ENCODE measurements at regions not wholly inside any gene's neighbourhood (a gene's known extent, or its start where the extent isn't known, plus 50 kb on each side); places are given as distances from the start of the nearest gene placed in this dataset.
"Not testable (repeated sequence)": the region's sequence is repeated elsewhere in the genome, so short reads cannot be mapped to it uniquely, and the experiment has no call there.

GRCh38 chr10:33867199-33867789, 532.8 kb upstream of the NRP1 start:
- TF ChIP-seq CTCF, POLR2A, EP300 (IDR thresholded peaks at IDR 0.05): not testable (repeated sequence)
